ENCODE measurements at regions not wholly inside any gene's neighbourhood (a gene's known extent, or its start where the extent isn't known, plus 50 kb on each side); places are given as distances from the start of the nearest gene placed in this dataset.

GRCh38 chr15:37220949-37221670, 120.8 kb upstream of the MEIS2 start:
- FAIRE-seq (no peak), DNase-seq (ENCODE audit: insufficient read length) (no peak)
- TF ChIP-seq POLR2AphosphoS5 (IDR thresholded peaks at IDR 0.05; ENCODE audit: low read depth, low read length): no peak
- TF ChIP-seq POLR2A (IDR thresholded peaks at IDR 0.05; ENCODE audit: low read depth, low read length): no peak
- TF ChIP-seq TAF1 (IDR thresholded peaks at IDR 0.05; ENCODE audit: borderline replicate concordance, low read depth, low read length): no peak

DNA sequence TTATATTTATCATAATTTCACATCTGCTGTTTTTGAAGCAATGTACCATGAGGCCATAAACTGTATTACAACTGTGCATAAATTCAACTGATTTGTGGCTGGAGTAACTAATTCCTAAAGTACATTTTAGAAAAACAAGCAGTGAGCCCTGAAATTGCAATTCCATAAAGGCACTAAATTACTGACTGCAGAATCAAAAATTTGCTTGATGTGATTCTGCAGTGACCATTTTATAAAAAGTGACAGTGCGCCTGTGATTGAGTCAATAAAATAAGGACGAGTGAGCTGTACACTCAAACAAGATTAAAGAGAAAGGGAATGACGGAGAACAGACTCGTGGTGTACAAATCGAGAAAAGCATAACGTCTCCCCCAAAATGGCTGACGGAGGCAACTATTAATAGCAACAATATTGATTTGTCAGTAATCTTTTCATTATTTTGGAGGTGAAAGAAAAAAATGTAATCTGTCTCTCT, 121.4 kb upstream of the MEIS2 start:
- no peak for DNase-seq (ENCODE audit: insufficient read length)
- FAIRE-seq: no peak
- TF ChIP-seq POLR2A (IDR thresholded peaks at IDR 0.05; ENCODE audit: low read depth, low read length) (no peak), TAF1 (IDR thresholded peaks at IDR 0.05; ENCODE audit: borderline replicate concordance, low read depth, low read length) (no peak), POLR2AphosphoS5 (IDR thresholded peaks at IDR 0.05; ENCODE audit: low read depth, low read length) (no peak)

DNA sequence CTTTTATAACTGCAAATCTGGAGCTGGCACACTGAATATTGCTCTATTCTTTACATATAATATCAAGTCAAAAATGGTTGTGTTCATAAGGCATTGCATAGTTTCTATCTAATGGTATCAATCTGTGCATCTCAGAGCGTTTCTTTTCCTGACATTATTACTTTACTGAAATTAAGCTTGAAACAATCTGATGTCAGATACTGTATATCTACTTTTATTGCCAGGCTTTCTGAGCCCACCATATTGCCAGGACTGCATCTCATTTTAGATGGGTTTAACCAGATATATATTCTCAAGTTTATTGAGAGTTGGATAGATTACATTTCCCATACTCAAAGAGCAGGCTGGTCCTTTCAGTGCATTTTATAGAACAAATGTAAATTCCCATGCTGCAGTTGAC, 122.7 kb upstream of the MEIS2 start:
- TF ChIP-seq TAF1 (IDR thresholded peaks at IDR 0.05; ENCODE audit: borderline replicate concordance, low read depth, low read length) (no peak), POLR2AphosphoS5 (IDR thresholded peaks at IDR 0.05; ENCODE audit: low read depth, low read length) (no peak), POLR2A (IDR thresholded peaks at IDR 0.05; ENCODE audit: low read depth, low read length) (no peak)
- FAIRE-seq: no peak
- DNase-seq (ENCODE audit: insufficient read length): no peak

DNA sequence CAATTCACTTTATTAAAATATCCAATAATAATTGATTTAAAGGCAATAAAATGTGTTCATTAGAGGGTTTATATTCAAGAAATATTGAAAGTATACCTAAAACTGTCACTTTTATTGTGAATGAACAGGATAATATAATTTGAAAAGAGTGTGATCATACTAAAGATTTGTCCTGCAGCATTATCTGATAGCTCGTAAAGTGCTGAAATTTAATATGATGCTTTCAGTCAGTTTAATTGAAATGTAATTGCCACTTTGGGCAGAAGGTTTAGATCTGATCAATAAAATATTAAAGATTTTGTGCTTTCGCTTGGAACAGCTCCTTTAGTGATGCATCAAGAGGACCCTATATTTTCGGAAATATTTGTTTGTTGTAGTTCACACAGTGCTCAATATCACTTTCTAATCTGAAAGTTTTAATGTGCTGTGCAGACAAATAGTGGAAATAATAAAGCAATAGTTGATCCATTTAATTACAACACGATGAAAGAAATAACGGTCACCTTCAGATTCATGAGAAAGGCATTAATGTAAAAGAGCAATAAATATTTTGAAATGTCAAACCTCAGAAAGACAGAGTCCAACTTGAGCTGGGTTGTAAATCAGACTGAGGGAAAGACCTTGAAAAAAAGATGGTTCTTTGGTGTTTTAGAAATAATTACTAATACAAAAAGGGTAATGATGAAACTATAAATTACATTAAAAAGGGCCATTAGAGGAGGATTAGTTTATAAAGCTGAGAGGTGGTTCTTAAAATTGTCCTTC, 129.7 kb upstream of the MEIS2 start:
- TF ChIP-seq POLR2A (IDR thresholded peaks at IDR 0.05; ENCODE audit: low read depth, low read length): no peak
- no peak for FAIRE-seq

GRCh38 chr15:37245358-37245757, 145.0 kb upstream of the MEIS2 start:
- DNase-seq (ENCODE audit: insufficient read length) (no peak), FAIRE-seq (no peak)
- no peak for TF ChIP-seq POLR2A (IDR thresholded peaks at IDR 0.05; ENCODE audit: low read depth, low read length)
- TF ChIP-seq POLR2AphosphoS5 (IDR thresholded peaks at IDR 0.05; ENCODE audit: low read depth, low read length): no peak
- no peak for TF ChIP-seq TAF1 (IDR thresholded peaks at IDR 0.05; ENCODE audit: borderline replicate concordance, low read depth, low read length)

More for the DNA sequence above, 129.7 kb upstream of the MEIS2 start:
- DNase-seq (ENCODE audit: insufficient read length): no peak

- FAIRE-seq (no peak), DNase-seq (ENCODE audit: insufficient read length) (no peak)
- no peak for TF ChIP-seq POLR2A (IDR thresholded peaks at IDR 0.05; ENCODE audit: low read depth, low read length)
- TF ChIP-seq TAF1 (IDR thresholded peaks at IDR 0.05; ENCODE audit: borderline replicate concordance, low read depth, low read length): no peak
- TF ChIP-seq POLR2AphosphoS5 (IDR thresholded peaks at IDR 0.05; ENCODE audit: low read depth, low read length): no peak
Measured at GRCh38 chr15:37246065-37246464, 145.7 kb upstream of the MEIS2 start.

GRCh38 chr15:37246856-37247255, 146.5 kb upstream of the MEIS2 start:
- TF ChIP-seq TAF1 (IDR thresholded peaks at IDR 0.05; ENCODE audit: borderline replicate concordance, low read depth, low read length) (no peak), POLR2AphosphoS5 (IDR thresholded peaks at IDR 0.05; ENCODE audit: low read depth, low read length) (no peak), POLR2A (IDR thresholded peaks at IDR 0.05; ENCODE audit: low read depth, low read length) (no peak)
- FAIRE-seq (no peak), DNase-seq (ENCODE audit: insufficient read length) (no peak)

- no peak for TF ChIP-seq POLR2A (IDR thresholded peaks at IDR 0.05; ENCODE audit: low read depth, low read length)
- FAIRE-seq (no peak), DNase-seq (ENCODE audit: insufficient read length) (no peak)
Measured at GRCh38 chr15:37249249-37249648, 148.9 kb upstream of the MEIS2 start.

DNA sequence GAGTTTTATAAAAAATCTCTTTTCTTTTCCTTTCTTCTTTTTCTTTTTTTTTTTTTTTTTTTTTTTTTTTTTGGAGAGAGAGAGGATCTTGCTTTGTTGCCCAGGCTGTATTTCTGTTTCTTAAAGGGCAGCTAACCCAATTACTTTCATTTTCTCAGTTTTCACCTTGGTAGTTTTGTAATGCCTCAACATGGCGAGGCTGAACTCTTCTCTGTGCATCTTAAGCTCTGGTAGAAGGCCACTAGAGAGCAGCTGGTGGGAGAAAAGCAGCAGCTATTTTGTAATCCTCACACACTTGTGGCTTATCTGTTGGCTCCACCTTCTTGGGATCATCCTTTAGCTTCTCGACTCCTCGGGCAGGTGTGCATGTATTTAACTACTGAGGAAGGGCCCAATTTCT, 152.2 kb upstream of the MEIS2 start:
- TF ChIP-seq TAF1 (IDR thresholded peaks at IDR 0.05; ENCODE audit: borderline replicate concordance, low read depth, low read length) (no peak), POLR2A (IDR thresholded peaks at IDR 0.05; ENCODE audit: low read depth, low read length) (no peak), POLR2AphosphoS5 (IDR thresholded peaks at IDR 0.05; ENCODE audit: low read depth, low read length) (no peak)
- no peak for DNase-seq (ENCODE audit: insufficient read length)
- no peak for FAIRE-seq

- DNase-seq (ENCODE audit: insufficient read length): no peak
- TF ChIP-seq POLR2AphosphoS5 (IDR thresholded peaks at IDR 0.05; ENCODE audit: low read depth, low read length): no peak
- no peak for TF ChIP-seq POLR2A (IDR thresholded peaks at IDR 0.05; ENCODE audit: low read depth, low read length)
- no peak for TF ChIP-seq TAF1 (IDR thresholded peaks at IDR 0.05; ENCODE audit: borderline replicate concordance, low read depth, low read length)
- no peak for FAIRE-seq
Measured at GRCh38 chr15:37253877-37254276, 153.5 kb upstream of the MEIS2 start.

DNA sequence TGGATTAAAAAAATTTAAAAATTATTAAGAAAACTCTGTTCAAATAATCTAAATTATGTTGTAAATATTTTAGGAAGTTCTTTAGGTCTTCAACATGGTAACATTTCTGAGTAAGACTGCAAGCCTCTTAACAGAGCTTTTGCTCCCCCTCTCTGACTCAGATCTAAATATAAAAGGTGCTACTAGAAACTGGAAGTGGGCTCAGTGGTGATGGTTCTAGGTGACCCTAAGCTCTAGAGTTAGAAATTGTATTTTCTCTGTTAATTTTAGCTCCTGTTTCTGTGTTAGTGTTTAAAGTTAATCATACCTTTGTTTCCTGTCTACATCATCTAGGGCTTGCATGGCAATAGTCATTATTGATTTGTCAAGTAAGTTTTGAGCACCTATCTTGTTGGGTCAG, 159.9 kb upstream of the MEIS2 start:
- no peak for FAIRE-seq
- no peak for DNase-seq (ENCODE audit: insufficient read length)
- TF ChIP-seq POLR2A (IDR thresholded peaks at IDR 0.05; ENCODE audit: low read depth, low read length): no peak

GRCh38 chr15:37261685-37262084, 161.3 kb upstream of the MEIS2 start:
- TF ChIP-seq POLR2AphosphoS5 (IDR thresholded peaks at IDR 0.05; ENCODE audit: low read depth, low read length) (no peak), POLR2A (IDR thresholded peaks at IDR 0.05; ENCODE audit: low read depth, low read length) (no peak), TAF1 (IDR thresholded peaks at IDR 0.05; ENCODE audit: borderline replicate concordance, low read depth, low read length) (no peak)
- no peak for FAIRE-seq
- no peak for DNase-seq (ENCODE audit: insufficient read length)
